GM23248 (cell line): ENCODE measurements at regions not wholly inside any gene's neighbourhood (a gene's known extent, or its start where the extent isn't known, plus 50 kb on each side); places are given as distances from the start of the nearest gene placed in this dataset.

Experiments
- EZH2 ChIP-seq: fragments of 200-600 bp; sonication (generic); IDR thresholded peaks from 2 replicates; pipeline ENCODE4 v1.6.1; 2018; ENCODE audit warnings: antibody characterized with exemption, mild to moderate bottlenecking; ENCODE audit not compliant: insufficient read depth, poor library complexity, severe bottlenecking
- EZH2phosphoT487 ChIP-seq: fragments of 200-600 bp; sonication (generic); IDR thresholded peaks from 2 replicates; pipeline ENCODE4 v1.6.1; 2018; ENCODE audit warnings: antibody characterized with exemption, moderate library complexity, mild to moderate bottlenecking, low read depth; ENCODE audit not compliant: insufficient read depth

DNA sequence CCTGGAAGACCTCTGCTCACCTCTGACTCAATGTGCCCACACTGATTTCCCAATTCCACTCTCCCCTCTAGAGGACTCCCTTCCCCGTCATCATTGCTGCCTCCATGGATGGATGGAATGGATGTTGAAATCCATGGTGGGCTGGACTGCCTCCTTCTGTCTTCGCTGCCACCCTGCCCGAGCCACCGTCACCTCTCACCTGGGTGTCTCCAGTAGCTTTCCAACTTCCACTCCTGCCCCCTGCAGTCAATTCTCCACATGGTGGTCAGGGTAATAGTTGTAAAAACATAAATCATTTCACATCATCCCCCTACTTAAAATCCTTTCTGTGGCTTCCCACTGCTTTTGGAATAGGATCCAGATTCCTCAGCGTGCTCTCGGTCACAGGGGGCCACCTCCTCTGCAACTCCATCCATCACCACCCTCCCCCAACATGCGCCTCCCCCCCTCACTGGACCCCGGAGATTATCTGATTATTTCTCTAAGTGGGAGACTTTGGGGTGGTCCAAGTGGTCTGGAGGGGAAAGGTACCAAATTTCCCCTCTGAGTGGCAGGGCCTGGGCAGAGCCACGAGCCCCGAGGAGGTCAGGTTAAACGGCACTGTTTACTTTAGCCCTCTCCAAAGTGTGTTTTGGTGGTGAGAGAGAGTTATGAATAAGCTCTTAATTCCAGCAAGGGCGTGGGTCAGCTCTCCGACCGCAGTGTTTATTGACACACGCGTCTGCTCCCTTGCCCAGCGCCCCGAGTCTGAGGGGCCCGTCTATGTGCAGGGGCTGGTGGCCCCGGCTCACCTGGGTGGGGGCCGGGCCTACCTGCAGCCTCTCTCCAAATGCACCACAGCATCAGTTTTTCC is 313.7 kb downstream of the MN1 start:
- TF ChIP-seq EZH2, result no peak
- TF ChIP-seq EZH2phosphoT487, result no peak
